CD4-positive, alpha-beta T cell (primary cell): ENCODE measurements at regions not wholly inside any gene's neighbourhood (a gene's known extent, or its start where the extent isn't known, plus 50 kb on each side); places are given as distances from the start of the nearest gene placed in this dataset.

Experiments
- ATAC-seq: fragments of 200-7000 bp; cut with Tn5 transposase; one replicate; pipeline ENCODE4 v1.10.0; 2022; ENCODE audit warnings: mild to moderate bottlenecking; ENCODE audit not compliant: poor library complexity
- CTCF ChIA-PET: fragments of 350-600 bp; sonication (Branson Sonifier 250); formaldehyde crosslinking; loops from one replicate; lab custom pipeline; 2021; ENCODE audit warnings: antibody characterized with exemption, inconsistent platforms; lab: Charles Lee
- POLR2A ChIA-PET: fragments of 350-600 bp; sonication (Branson Sonifier 250); formaldehyde crosslinking; loops from one replicate; lab custom pipeline; 2021; ENCODE audit warnings: antibody characterized with exemption, inconsistent platforms; lab: Charles Lee
- DNase-seq, 14 experiments: peaks; one replicate each; pipeline ENCODE4 v3.0.0-alpha.2; 2013 to 2020; ENCODE audit warnings: mixed read lengths in 2 of 14
- H3K27ac ChIP-seq, 2 donors: one replicate each; pipeline versions ENCODE4 v1.5.1 to v1.7.0; 2013; ENCODE audit warnings: low read length in 2 of 2, low read depth in 1 of 2, mild to moderate bottlenecking in 1 of 2
- H3K27me3 ChIP-seq, 2 experiments: 1 replicate in 1 of 2; 2 replicates in 1 of 2; pipeline versions ENCODE4 v1.6.1 to v1.7.0; 2013; ENCODE audit warnings: low read length in 2 of 2, control low read depth in 1 of 2, mild to moderate bottlenecking in 1 of 2, moderate library complexity in 1 of 2; ENCODE audit not compliant: insufficient read depth in 2 of 2, control insufficient read depth in 1 of 2
- H3K36me3 ChIP-seq: one replicate; pipeline ENCODE4 v1.6.1; 2013; ENCODE audit warnings: low read length, control low read depth; ENCODE audit not compliant: insufficient read depth
- H3K4me1 ChIP-seq: one replicate; pipeline ENCODE4 v1.6.1; 2013; ENCODE audit warnings: low read length, control low read depth; ENCODE audit not compliant: insufficient read depth
- H3K4me3 ChIP-seq: one replicate; pipeline ENCODE4 v1.5.1; 2013; ENCODE audit warnings: mild to moderate bottlenecking, low read length, moderate library complexity
- H3K9me3 ChIP-seq, 2 experiments: 1 replicate in 1 of 2; 2 replicates in 1 of 2; pipeline versions ENCODE4 v1.6.1 to v1.7.0; 2013; ENCODE audit warnings: low read length in 2 of 2, mild to moderate bottlenecking in 2 of 2, control low read depth in 1 of 2, moderate library complexity in 1 of 2; ENCODE audit not compliant: control insufficient read depth in 1 of 2, insufficient read depth in 1 of 2
- H3K27ac Mint-ChIP-seq: one replicate; pipeline ENCODE4 v1.8.0; 2020; ENCODE audit warnings: mixed read lengths
- H3K27me3 Mint-ChIP-seq: one replicate; pipeline ENCODE4 v1.8.0; 2021; ENCODE audit warnings: mixed read lengths
- H3K36me3 Mint-ChIP-seq: one replicate; pipeline ENCODE4 v1.8.0; 2021; ENCODE audit warnings: low read depth, mixed read lengths
- H3K4me1 Mint-ChIP-seq: one replicate; pipeline ENCODE4 v1.8.0; 2021; ENCODE audit warnings: low read depth, mixed read lengths
- H3K4me3 Mint-ChIP-seq: one replicate; pipeline ENCODE4 v1.8.0; 2020; ENCODE audit warnings: mild to moderate bottlenecking, mixed read lengths
- H3K9me3 Mint-ChIP-seq: one replicate; pipeline ENCODE4 v1.8.0; 2020; ENCODE audit warnings: mixed read lengths
- intact Hi-C, 2 experiments: fragments of 100-400 bp; cut with DNase I in 1 of 2; cut with micrococcal nuclease in 1 of 2; formaldehyde crosslinking; loops; one replicate each; pipeline versions ENCODE4 v1.15.1 to v1.9.0; 2023 to 2025; cut with DNase I, micrococcal nuclease
- TF ChIP-seq, protein P1 (sequence below): fragments of 200-600 bp; IDR thresholded peaks from one replicate; pipeline ENCODE4 v1.8.0; 2022; ENCODE audit warnings: antibody characterized with exemption, mild to moderate bottlenecking

DNA sequence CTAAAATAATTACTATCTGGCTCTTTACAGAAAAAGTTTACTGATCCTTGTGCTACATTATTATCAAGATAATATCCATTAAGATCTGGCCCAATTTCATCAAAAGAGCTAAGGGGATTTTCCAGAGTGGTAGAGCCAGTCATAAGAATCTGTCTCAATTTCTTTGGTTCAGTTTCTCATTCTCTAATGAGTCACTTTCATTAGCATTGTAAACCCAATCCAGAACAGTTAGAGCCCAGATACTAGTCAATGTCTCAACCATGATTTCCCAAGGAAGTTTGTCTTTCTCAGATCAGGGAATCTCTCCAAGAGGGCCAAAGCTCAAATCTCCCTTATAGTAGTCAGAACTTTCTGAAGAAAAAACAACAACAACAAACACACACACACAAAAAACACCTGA, 131.1 kb upstream of the PPP2R3A start:
- no peak for DNase-seq
- H3K27me3 Mint-ChIP-seq = peaks cover 5% of the 10 kb centered on the region
- H3K9me3 Mint-ChIP-seq = no peaks in the 10 kb centered on the region
- CTCF ChIA-PET = no interaction called here
- no peaks in the 10 kb centered on the region for H3K36me3 Mint-ChIP-seq
- Histone ChIP-seq H3K4me3 (no peak overlapping the region), H3K27ac (no peak overlapping the region), H3K36me3 (no peaks in the 10 kb centered on the region), H3K9me3 (no peaks in the 10 kb centered on the region), H3K27me3 (no peaks in the 10 kb centered on the region), H3K4me1 (no peaks in the 10 kb centered on the region)
- H3K4me1 Mint-ChIP-seq = no peaks in the 10 kb centered on the region
- intact Hi-C loops = no loop called here
- TF ChIP-seq, protein P1, sequence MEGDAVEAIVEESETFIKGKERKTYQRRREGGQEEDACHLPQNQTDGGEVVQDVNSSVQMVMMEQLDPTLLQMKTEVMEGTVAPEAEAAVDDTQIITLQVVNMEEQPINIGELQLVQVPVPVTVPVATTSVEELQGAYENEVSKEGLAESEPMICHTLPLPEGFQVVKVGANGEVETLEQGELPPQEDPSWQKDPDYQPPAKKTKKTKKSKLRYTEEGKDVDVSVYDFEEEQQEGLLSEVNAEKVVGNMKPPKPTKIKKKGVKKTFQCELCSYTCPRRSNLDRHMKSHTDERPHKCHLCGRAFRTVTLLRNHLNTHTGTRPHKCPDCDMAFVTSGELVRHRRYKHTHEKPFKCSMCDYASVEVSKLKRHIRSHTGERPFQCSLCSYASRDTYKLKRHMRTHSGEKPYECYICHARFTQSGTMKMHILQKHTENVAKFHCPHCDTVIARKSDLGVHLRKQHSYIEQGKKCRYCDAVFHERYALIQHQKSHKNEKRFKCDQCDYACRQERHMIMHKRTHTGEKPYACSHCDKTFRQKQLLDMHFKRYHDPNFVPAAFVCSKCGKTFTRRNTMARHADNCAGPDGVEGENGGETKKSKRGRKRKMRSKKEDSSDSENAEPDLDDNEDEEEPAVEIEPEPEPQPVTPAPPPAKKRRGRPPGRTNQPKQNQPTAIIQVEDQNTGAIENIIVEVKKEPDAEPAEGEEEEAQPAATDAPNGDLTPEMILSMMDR = no peak
- ATAC-seq = no peak
- no peak overlapping the region for H3K4me3 Mint-ChIP-seq
- POLR2A ChIA-PET = no interaction called here
- no peak overlapping the region for H3K27ac Mint-ChIP-seq

DNA sequence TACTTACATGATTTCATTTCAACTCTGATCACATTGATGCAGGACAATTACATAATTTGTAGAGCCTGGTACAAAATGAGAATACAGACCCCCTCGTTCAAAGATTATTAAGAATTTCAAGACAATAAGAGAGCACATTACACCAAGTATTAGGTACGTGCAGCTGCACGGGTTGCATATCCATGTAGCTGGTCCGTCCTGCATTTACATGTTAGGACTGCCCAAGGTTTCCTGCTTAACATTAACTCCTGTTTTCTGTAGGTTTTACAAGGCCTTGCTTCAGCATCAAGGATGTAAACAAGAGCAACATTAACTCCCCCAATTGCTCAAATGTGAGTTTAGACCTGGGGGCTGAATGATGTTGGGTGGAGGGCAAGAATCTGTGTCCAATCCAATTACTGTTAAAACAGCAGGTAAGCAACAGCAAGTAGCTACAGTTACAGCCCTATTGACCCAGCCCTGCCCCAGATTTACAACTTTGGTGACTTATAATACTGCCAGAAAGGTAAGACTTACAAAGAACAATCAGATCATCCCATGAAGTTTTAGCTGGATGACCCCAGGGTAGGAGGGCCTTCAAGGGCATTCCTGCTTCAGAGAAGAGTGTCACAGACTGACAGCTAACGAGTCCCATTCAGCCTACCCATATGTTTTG, 127.4 kb upstream of the PPP2R3A start:
- H3K4me1 ChIP-seq = no peaks in the 10 kb centered on the region
- H3K4me3 Mint-ChIP-seq = no peak overlapping the region
- no peaks in the 10 kb centered on the region for H3K4me1 Mint-ChIP-seq
- no peaks in the 10 kb centered on the region for H3K27me3 ChIP-seq
- DNase-seq = no peak
- H3K4me3 ChIP-seq = no peak overlapping the region
- H3K36me3 Mint-ChIP-seq = no peaks in the 10 kb centered on the region
- intact Hi-C loops = no loop called here
- no peak overlapping the region for H3K27ac ChIP-seq
- TF ChIP-seq, protein P1 = no peak
- H3K27me3 Mint-ChIP-seq = peaks cover 5% of the 10 kb centered on the region
- POLR2A ChIA-PET = no interaction called here
- H3K9me3 ChIP-seq = no peaks in the 10 kb centered on the region
- no peaks in the 10 kb centered on the region for H3K36me3 ChIP-seq
- CTCF ChIA-PET = no interaction called here
- H3K9me3 Mint-ChIP-seq = no peaks in the 10 kb centered on the region
- H3K27ac Mint-ChIP-seq = no peak overlapping the region
- ATAC-seq = no peak

DNA sequence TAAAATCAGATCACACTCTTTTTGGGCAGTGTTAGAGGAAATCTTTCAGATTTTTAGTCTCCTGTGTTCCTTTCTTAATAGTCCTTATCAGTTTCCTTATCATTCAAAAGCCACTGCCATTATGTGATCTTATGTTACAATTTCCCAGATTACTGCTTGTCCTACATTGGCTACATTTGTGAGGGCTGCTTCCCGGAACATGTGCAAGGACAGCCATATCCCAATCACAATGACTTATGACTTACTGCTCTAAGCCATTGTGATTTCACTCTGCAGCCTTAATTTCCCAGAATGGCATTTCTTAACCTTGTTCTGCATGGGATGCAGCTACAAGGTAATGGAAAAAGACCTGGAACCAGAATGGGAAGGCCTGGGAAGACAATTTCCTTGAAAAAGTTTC, 125.1 kb upstream of the PPP2R3A start:
- H3K36me3 Mint-ChIP-seq = no peaks in the 10 kb centered on the region
- CTCF ChIA-PET = no interaction called here

More for the DNA sequence above, 125.1 kb upstream of the PPP2R3A start:
- TF ChIP-seq, protein P1 = no peak
- Histone ChIP-seq H3K4me1 (no peaks in the 10 kb centered on the region), H3K4me3 (no peak overlapping the region), H3K36me3 (no peaks in the 10 kb centered on the region), H3K9me3 (no peaks in the 10 kb centered on the region), H3K27ac (no peak overlapping the region), H3K27me3 (no peaks in the 10 kb centered on the region)
- no peak overlapping the region for H3K27ac Mint-ChIP-seq
- no peaks in the 10 kb centered on the region for H3K9me3 Mint-ChIP-seq
- intact Hi-C loops = no loop called here
- no peak overlapping the region for H3K4me3 Mint-ChIP-seq
- ATAC-seq (no peak), DNase-seq (no peak)
- H3K4me1 Mint-ChIP-seq = no peaks in the 10 kb centered on the region
- peaks cover under 1% of the 10 kb centered on the region for H3K27me3 Mint-ChIP-seq
- POLR2A ChIA-PET = no interaction called here
